Endothelial cell of umbilical vein (primary cell): ENCODE measurements at regions not wholly inside any gene's neighbourhood (a gene's known extent, or its start where the extent isn't known, plus 50 kb on each side); places are given as distances from the start of the nearest gene placed in this dataset.

Experiments
- BruUV-seq: library from RNA; stranded (reverse); fragments of 400-500 nt; replicated peaks from 2 replicates; lab custom pipeline; 2021; lab: Mats Ljungman, UMichigan
- CTCF ChIA-PET: fragments of 300-600, 350-600 bp; sonication (Branson Sonifier 250); formaldehyde crosslinking; loops from one replicate; lab custom pipeline; 2021; ENCODE audit warnings: antibody characterized with exemption, inconsistent platforms; lab: Charles Lee
- POLR2A ChIA-PET: fragments of 300-600, 350-600 bp; sonication (Branson Sonifier 250); formaldehyde crosslinking; loops from one replicate; lab custom pipeline; 2021; ENCODE audit warnings: antibody characterized with exemption, inconsistent platforms; lab: Charles Lee
- DNase-seq: peaks from one replicate; pipeline ENCODE4 v3.0.0-alpha.2; 2011; ENCODE audit warnings: low read depth, low spot score
- FAIRE-seq: peaks from 2 replicates; lab custom pipeline; 2011; peaks lifted over from hg19 to GRCh38; lab: Jason Lieb, UNC
- H2AFZ ChIP-seq: 2 replicates; pipeline ENCODE4 v1.6.0; 2012; ENCODE audit warnings: low read depth, low read length, control low read depth, inconsistent platforms
- H3K27ac ChIP-seq: 2 replicates; pipeline ENCODE4 v1.5.1; 2011; ENCODE audit warnings: low read depth, mild to moderate bottlenecking, control low read depth, low read length, moderate library complexity; ENCODE audit not compliant: insufficient read depth
- H3K27me3 ChIP-seq, 2 experiments: 2 replicates each; pipeline versions ENCODE4 v1.6.0 to v1.6.1; 2011; ENCODE audit warnings: low read length in 2 of 2, mixed read lengths in 1 of 2; ENCODE audit not compliant: control insufficient read depth in 2 of 2, insufficient read depth in 2 of 2
- H3K36me3 ChIP-seq, 2 experiments: 2 replicates in 1 of 2; 3 replicates in 1 of 2; pipeline ENCODE4 v1.5.1; 2011; ENCODE audit warnings: low read length in 2 of 2, mild to moderate bottlenecking in 1 of 2, moderate library complexity in 1 of 2; ENCODE audit not compliant: control insufficient read depth in 2 of 2, insufficient read depth in 2 of 2; ENCODE audit errors: extremely low read depth in 1 of 2
- H3K4me1 ChIP-seq: 3 replicates; pipeline ENCODE4 v1.5.1; 2011; ENCODE audit warnings: mild to moderate bottlenecking, low read length; ENCODE audit not compliant: control insufficient read depth, insufficient read depth; ENCODE audit errors: extremely low read depth
- H3K4me2 ChIP-seq: 2 replicates; pipeline ENCODE4 v1.6.1; 2011; ENCODE audit warnings: low read length, control low read depth, mixed read lengths; ENCODE audit not compliant: insufficient read depth
- H3K4me3 ChIP-seq, 3 experiments: fragments of 200-600 bp in 1 of 3; sonication (generic), shearing (Covaris generic) in 1 of 3; replicated peaks in 1 of 3; 2 replicates each; pipeline ENCODE4 v1.5.1; 2011 to 2016; ENCODE audit warnings: control low read depth in 3 of 3, low read length in 3 of 3, mild to moderate bottlenecking in 2 of 3, inconsistent platforms in 1 of 3, low read depth in 1 of 3, moderate library complexity in 1 of 3; ENCODE audit not compliant: insufficient read depth in 1 of 3
- H3K79me2 ChIP-seq: 2 replicates; pipeline ENCODE4 v1.6.0; 2012; ENCODE audit warnings: low read length, inconsistent platforms; ENCODE audit not compliant: control insufficient read depth, insufficient read depth
- H3K9ac ChIP-seq: replicated peaks from 2 replicates; pipeline ENCODE3; 2011; ENCODE audit warnings: low read length, control low read depth; ENCODE audit not compliant: insufficient read depth; ENCODE audit errors: extremely low read depth
- H3K9me1 ChIP-seq: replicated peaks from 3 replicates; pipeline ENCODE4 v1.6.0; 2011; ENCODE audit warnings: mild to moderate bottlenecking, low read length; ENCODE audit not compliant: control insufficient read depth, insufficient read depth; ENCODE audit errors: extremely low read depth
- H3K9me3 ChIP-seq: replicated peaks from 2 replicates; pipeline ENCODE4 v1.5.1; 2012; ENCODE audit warnings: low read length, inconsistent platforms; ENCODE audit not compliant: control insufficient read depth, insufficient read depth
- H4K20me1 ChIP-seq: replicated peaks from 2 replicates; pipeline ENCODE3; 2011; ENCODE audit warnings: mild to moderate bottlenecking, low read length; ENCODE audit not compliant: control insufficient read depth, insufficient read depth; ENCODE audit errors: extremely low read depth
- CTCF ChIP-seq, 2 donors: IDR thresholded peaks; 1 replicate in 1 of 2; 2 replicates in 1 of 2; pipeline ENCODE4 v1.5.1; 2011; ENCODE audit warnings: low read length in 2 of 2, mild to moderate bottlenecking in 2 of 2, moderate library complexity in 2 of 2, control low read depth in 1 of 2, inconsistent platforms in 1 of 2, low read depth in 1 of 2; ENCODE audit not compliant: insufficient read depth in 1 of 2; ENCODE audit errors: extremely low read depth in 1 of 2
- EZH2 ChIP-seq: IDR thresholded peaks from 2 replicates; pipeline ENCODE4 v1.6.1; 2012; ENCODE audit warnings: borderline replicate concordance, low read depth, mild to moderate bottlenecking, moderate library complexity, low read length, inconsistent platforms; ENCODE audit not compliant: severe bottlenecking
- FOS ChIP-seq: IDR thresholded peaks from 2 replicates; pipeline ENCODE4 v1.6.1; 2011; ENCODE audit warnings: mild to moderate bottlenecking, low read length, moderate library complexity, borderline replicate concordance; ENCODE audit not compliant: insufficient read depth
- GATA2 ChIP-seq: IDR thresholded peaks from 2 replicates; pipeline ENCODE4 v1.7.0; 2011; ENCODE audit warnings: low read depth, mild to moderate bottlenecking, moderate library complexity, mixed read lengths, low read length; ENCODE audit not compliant: insufficient read length, insufficient read depth
- JUN ChIP-seq: IDR thresholded peaks from 2 replicates; pipeline ENCODE4 v1.6.1; 2011; ENCODE audit warnings: borderline replicate concordance, low read depth; ENCODE audit not compliant: insufficient read length, insufficient read depth
- MYC ChIP-seq: IDR thresholded peaks from one replicate; pipeline ENCODE4 v1.6.1; 2011; ENCODE audit warnings: mild to moderate bottlenecking, low read depth, low read length
- POLR2A ChIP-seq: IDR thresholded peaks from 2 replicates; pipeline ENCODE4 v1.6.1; 2012; ENCODE audit warnings: low read depth, mild to moderate bottlenecking, control low read depth, low read length
- POLR2AphosphoS5 ChIP-seq: IDR thresholded peaks from 2 replicates; pipeline ENCODE4 v1.6.1; 2012; ENCODE audit warnings: low read depth, mild to moderate bottlenecking, control low read depth, low read length, moderate library complexity; ENCODE audit not compliant: insufficient read depth
- dilution Hi-C: fragments of 300-500 bp; cut with MboI; formaldehyde crosslinking; loops from one replicate; pipeline ENCODE4 v1.15.0; 2019; ENCODE audit warnings: low sequenced_read_pairs; ENCODE audit not compliant: extremely low pct_ligation_motif_present
- intact Hi-C: fragments of 100-400 bp; cut with micrococcal nuclease; formaldehyde crosslinking; loops from one replicate; pipeline ENCODE4 v1.10.0; 2022
- TF ChIP-seq, protein P1 (sequence below): IDR thresholded peaks from 2 replicates; pipeline ENCODE4 v1.6.1; 2011; ENCODE audit not compliant: insufficient read depth, insufficient read length

GRCh38 chr18:44123743-44124142 is 556.9 kb upstream of the SETBP1 start:
- H3K4me2 ChIP-seq = no peak overlapping the region
- BruUV-seq = no TSS peak
- H3K79me2 ChIP-seq = no peaks in the 10 kb centered on the region
- no peaks in the 10 kb centered on the region for H3K27me3 ChIP-seq
- no peak overlapping the region for H3K27ac ChIP-seq
- H3K4me3 ChIP-seq = no peak overlapping the region
- DNase-seq (no peak), FAIRE-seq (no peak)
- H3K4me1 ChIP-seq = peaks cover 8% of the 10 kb centered on the region
- no peaks in the 10 kb centered on the region for H3K36me3 ChIP-seq
- ChIA-PET POLR2A (no interaction called here), CTCF (interaction anchor here (0.8 to 2.3 kb wide), 2 partner anchors 26 to 30 kb away, joined by 4 to 5 read pairs; no protein-coding TSS in a partner anchor)
- dilution Hi-C loops = no loop called here
- H3K9ac ChIP-seq = no peak overlapping the region
- H3K9me1 ChIP-seq = no peaks in the 10 kb centered on the region
- intact Hi-C loops = loop anchor here (10.0 kb wide), 1 partner anchor 499 kb away; no protein-coding TSS in a partner anchor
- no peaks in the 10 kb centered on the region for H3K9me3 ChIP-seq
- no peaks in the 10 kb centered on the region for H4K20me1 ChIP-seq
- H2AFZ ChIP-seq = no peak overlapping the region
- TF ChIP-seq GATA2 (no peak), FOS (no peak), MYC (no peak), EZH2 (no peak), CTCF (IDR thresholded peaks at IDR 0.05; ENCODE audit: extremely low read depth in 1 of 2, insufficient read depth in 1 of 2, low read depth in 1 of 2, low read length in 2 of 2) (no peak), JUN (no peak), POLR2AphosphoS5 (no peak), POLR2A (no peak)
- TF ChIP-seq, protein P1, sequence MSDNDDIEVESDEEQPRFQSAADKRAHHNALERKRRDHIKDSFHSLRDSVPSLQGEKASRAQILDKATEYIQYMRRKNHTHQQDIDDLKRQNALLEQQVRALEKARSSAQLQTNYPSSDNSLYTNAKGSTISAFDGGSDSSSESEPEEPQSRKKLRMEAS = no peak
